ENCODE measurements at regions not wholly inside any gene's neighbourhood (a gene's known extent, or its start where the extent isn't known, plus 50 kb on each side); places are given as distances from the start of the nearest gene placed in this dataset.

DNA sequence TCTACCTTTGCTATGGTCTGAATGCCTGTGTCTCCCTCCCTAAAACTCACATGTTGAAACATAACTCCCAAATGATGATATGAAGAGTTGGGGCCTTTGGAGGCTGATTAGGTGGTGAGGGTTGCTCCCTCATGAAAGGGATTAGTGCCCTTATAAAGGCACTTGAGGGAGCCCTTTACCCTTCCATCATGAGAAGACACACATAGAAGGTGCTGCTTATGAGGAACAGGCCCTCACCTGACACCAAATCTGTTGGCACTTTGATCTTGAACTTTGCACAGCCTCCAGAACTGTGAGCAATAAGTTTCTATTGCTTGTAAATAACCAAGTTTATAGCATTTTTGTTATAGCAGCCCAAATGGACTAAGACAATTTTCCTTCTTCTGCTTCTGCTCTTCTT is 76.2 kb upstream of the ADAMTS9 start:
- FAIRE-seq: no peak
- DNase-seq (ENCODE audit: low spot score): no peak

DNA sequence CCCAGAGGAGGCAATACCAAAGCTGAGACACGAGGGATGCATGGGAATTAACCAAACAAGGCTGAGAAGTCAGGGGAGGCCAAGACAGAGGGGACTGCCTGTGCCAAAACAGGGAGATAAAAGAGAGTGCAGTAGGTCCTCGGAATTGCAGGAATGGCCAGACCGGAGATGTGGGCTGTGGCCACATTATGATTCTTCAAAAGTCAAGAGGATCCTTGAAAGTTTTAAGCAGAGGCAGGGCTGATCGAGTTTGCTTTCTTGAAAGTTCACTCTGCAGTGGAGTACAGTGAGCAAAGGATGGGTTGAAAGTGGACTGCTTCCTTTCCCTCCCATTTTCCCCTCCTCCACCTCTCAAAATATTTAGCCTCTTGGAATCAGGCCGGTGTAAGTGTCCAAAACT is 73.9 kb upstream of the ADAMTS9 start:
- DNase-seq (ENCODE audit: low spot score) (no peak), FAIRE-seq (no peak)

DNA sequence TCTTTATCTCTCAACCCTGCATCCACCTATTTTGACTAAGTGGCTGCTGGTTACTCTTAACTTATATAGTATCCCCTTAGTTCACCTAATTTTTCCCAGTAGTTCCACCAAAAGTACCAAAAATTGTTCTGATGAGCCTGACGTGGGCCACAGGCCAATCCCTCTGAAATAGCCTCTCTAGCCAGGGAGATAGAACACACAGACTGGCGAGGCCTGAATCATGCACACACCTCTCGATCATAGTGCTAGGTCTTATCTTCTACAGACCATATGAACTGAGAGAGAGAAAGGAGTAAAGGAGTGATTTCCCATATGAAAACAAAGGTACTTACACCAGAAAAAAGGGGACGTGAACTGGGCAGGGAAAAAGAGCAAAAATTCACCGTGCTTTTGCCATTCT is 72.5 kb upstream of the ADAMTS9 start:
- FAIRE-seq: no peak
- DNase-seq (ENCODE audit: low spot score): no peak

DNA sequence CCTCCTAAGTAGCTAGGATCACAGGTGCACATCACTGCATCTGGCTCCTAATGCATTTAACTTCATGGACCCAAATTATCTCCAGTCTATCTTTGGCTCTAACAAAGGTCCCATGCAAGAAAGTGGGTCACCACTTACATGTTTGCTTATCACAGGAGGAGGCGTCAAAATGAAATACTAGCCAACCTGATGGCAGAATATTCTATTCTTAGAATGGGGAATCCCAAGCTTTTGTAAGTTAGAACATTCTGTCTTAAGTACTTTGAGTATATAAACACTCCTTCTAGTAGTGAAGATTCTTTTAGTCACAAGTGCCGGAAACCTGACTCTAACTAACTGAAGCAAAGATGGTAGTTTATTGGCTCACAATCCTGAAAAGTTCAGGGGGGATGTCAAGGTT is 72.0 kb upstream of the ADAMTS9 start:
- no peak for FAIRE-seq
- DNase-seq (ENCODE audit: low spot score): no peak

DNA sequence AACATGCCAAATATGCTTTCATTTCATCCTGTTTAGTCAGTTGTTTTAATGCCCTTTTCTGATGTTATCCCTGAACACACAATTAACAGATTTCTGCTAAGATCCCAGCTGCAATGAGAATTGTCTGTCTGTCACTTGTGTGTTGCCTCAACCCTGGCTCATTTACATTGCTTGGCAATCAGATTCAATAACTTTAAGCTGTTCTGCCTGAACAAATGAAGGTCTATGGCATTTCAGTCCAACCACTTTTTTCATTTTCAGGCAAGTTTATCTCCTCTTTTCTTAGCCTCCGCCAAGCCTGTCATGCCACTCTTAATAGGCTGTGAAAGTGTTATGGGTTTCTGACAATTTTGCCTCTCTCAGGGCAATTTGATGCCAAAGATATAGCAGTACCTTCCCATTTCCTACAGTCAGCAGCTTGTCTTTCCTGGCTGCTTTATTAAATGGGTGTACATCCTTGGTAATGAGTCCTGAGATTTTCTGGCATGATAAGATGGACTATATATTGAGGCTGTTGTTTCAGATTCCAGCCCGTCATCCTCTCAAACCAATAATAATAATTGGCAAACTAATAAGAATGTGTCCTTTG is 68.7 kb upstream of the ADAMTS9 start:
- FAIRE-seq (no peak), DNase-seq (ENCODE audit: low spot score) (no peak)

DNA sequence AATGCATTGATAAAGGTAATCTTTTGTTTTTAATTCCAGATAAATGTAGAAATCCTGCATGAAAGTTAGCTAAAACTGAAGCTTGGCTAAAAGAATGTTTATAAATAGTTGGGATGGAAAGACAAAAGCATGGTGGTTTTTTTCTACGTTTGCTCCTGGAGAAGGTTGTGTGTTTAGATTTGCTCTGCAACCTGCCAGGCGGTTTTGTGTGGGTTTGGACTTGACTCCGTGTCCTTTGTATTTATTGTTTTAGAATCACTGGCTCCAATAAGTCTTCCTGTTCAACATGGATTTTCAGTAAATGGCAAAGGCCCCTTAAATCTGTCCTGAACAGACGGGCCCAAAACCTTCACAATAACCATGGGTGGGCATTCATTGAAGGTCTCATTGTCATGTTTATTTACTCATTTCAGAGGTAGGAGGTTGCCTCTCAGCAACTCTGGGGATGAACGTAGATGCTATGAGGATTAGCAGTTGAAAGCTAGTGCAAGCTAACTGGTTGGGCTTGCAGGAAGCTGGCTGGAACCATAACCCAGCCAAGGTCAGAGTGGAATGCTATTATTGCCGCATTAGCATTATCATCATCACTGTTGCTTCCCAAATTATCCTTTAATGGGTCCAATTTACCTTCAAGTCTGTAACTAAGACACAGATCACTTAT is 60.6 kb upstream of the ADAMTS9 start:
- DNase-seq (ENCODE audit: low spot score) (no peak), FAIRE-seq (no peak)

DNA sequence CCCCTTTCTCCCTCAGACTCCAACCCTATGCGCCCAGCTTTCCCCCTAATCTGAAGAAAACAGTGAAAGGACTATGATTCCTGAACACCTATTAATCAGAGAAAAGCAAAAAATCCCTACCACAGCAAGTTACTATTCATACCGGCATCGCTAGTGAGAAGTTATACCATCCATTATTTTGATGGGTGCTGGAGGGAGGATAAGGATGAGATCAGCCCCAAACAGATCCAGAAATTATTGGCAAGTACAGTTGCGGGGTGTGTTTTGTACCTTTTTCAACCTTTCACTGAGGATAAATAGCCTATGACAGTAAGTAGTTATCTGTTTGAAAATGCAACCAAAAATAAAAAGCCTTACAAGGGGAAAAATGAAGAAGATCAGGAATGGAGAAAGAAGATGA is 59.9 kb upstream of the ADAMTS9 start:
- FAIRE-seq: no peak
- no peak for DNase-seq (ENCODE audit: low spot score)

DNA sequence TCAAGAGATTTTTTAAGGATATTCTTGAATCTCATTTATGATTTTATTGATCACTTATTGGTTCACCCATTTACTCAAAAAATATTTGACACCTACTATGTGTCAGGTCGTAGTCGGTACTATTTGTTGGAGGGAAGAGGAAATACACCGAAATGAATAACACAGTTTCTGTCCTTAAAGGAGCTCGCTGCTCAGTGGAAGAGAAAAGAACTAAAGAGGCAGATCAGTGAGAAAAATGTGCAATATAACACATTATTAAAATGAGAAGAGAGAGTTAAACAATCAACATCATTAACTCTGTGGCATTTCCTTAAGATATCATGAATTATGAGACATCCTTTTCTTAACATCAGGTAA is 56.1 kb upstream of the ADAMTS9 start:
- DNase-seq (ENCODE audit: low spot score): no peak
- no peak for FAIRE-seq

DNA sequence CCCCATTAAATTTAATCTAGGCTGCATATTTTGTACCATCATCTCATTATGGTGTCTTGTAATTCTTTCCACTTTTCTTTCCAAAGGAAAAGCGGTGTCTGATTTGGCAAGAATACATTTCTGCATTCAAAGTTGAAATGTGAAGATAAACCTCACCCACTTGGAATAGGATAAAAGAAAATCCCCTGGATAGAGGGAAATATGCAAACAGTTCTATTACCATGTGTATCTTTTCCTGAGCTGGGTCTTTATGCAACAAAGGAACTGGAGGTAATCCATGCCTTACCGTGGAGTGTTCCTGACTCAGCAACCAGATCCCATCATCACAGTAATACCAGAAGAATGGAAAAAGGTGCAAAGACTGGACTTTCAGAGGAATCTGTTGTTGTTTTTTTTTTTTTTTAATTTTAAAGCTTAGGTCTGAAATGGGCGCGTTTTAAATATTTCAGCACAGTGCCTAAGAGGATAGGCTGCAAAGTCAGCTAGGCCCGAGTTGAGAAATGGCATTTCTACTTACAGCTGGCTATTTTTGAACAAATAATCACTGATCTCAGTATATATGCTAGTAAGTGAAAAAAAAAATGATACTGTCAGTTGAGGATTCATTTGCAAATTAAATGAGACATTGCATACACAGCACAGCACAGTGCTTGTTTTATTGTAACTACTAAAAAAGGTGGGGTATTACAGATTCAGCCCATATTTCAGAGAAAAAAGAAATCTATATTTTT is 55.5 kb upstream of the ADAMTS9 start:
- no peak for DNase-seq (ENCODE audit: low spot score)
- FAIRE-seq: no peak

DNA sequence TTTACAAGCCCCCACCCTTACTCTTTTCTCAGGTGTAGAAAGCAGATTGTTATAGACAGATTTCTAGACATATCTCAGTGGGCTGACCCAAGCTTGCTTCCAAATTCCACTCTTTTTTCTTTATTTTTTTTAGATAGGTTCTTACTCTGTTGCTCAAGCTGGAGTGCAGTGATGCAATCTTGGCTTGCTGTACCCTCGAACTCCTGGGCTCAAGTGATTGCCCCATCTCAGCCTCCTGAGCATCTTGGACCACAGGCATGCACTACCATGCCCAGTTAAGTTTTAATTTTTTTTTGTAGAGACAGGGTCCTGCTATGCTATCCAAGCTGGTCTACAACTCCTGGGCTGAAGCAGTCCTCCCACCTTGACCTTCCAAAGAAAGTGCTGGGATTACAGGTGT is 53.5 kb upstream of the ADAMTS9 start:
- FAIRE-seq: no peak
- no peak for DNase-seq (ENCODE audit: low spot score)

DNA sequence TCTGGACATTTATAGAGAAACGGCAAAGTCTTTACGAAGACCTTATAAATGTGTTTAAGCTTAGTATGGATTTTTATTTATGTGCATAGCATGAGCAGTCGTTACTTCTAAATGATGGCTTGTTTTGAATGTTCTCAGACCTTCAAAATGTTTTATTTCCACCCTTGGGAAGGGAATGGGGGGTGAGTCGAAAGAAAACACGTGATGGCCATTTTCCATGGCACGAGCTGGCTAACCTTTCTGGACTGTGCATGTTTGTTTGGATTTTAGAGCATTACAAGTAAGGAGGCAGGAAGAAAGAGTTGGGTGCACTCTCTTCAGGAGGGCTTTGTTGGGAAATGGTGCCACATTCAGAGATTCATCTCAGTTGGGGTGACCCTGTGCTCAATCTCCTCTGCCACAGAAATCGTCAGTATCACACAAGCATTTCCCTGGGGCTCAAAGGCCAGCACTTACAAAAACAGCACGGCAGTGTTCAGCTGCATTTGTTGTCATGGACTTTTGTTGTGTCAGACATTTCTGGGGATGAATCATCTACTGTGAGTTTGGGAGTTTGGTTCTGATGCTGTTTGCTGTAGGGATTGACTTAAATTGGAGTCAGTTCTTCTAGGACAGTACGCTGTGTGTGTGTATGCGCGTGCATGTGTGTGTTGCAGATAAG is 52.3 kb upstream of the ADAMTS9 start:
- no peak for FAIRE-seq
- DNase-seq (ENCODE audit: low spot score): no peak

Data from urothelium cell line (cell line).